Right renal cortex interstitium (tissue), 3 donors: ENCODE measurements at regions not wholly inside any gene's neighbourhood (a gene's known extent, or its start where the extent isn't known, plus 50 kb on each side); places are given as distances from the start of the nearest gene placed in this dataset.

Source experiments
- DNase-seq, 3 donors: peaks; one replicate each; pipeline ENCODE4 v3.0.0-alpha.2; 2013; ENCODE audit warnings: low read depth in 3 of 3, low spot score in 2 of 3

DNA sequence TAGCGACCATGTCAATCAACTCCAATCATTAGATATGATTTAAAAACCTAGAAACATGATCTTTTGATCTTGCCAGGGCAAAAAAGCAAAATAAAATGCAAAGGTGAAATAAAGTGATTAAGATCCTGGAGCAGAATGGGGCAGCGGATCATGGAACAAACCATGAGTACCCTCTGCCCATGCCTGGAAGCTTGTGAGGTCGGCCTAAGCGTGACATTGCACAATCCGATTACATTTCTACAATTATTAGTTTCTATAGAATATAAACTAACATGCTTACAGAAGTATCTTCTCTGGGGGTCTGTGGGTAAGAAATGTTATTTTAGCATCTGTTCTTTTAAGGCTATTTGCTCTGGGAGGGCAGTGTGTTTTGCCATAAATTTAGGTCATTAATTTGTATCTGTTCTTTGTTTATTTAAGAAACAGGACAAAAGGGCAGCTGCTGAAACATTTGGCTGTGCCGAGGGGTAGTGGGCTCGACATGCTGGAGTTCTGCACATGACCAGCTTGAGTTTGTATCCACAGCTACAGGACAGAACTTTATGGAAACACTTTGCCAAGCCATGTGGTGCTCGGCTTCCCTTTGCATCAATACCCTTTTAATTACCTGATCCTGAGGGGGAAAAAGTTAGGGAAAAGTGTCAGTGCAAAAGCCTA lies 55.9 kb downstream of the ZBTB18 start:
- no peak for DNase-seq

- DNase-seq = no peak
Measured at GRCh38 chr1:244111027-244111426, 59.9 kb downstream of the ZBTB18 start.

DNA sequence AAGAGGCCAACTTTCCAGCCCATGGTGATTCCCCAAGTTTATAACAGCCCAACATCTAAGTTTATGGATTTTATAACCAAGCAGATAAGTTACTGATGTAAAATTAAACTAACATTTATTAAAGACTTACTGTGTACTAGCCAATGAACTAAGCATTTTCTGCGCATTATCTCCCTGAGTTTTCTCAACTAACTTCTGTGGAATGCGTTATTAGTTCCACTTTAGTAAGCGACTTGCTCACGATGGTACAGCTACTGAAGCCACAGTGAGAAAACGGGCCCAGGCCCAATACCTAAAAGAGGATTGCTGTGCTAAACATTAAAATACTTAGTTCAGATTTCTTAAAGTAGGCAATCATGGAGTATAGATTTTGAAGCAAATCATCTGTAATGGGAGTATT lies 61.0 kb downstream of the ZBTB18 start:
- DNase-seq = no peak

GRCh38 chr1:244112636-244113035 lies 61.6 kb downstream of the ZBTB18 start:
- no peak for DNase-seq

DNA sequence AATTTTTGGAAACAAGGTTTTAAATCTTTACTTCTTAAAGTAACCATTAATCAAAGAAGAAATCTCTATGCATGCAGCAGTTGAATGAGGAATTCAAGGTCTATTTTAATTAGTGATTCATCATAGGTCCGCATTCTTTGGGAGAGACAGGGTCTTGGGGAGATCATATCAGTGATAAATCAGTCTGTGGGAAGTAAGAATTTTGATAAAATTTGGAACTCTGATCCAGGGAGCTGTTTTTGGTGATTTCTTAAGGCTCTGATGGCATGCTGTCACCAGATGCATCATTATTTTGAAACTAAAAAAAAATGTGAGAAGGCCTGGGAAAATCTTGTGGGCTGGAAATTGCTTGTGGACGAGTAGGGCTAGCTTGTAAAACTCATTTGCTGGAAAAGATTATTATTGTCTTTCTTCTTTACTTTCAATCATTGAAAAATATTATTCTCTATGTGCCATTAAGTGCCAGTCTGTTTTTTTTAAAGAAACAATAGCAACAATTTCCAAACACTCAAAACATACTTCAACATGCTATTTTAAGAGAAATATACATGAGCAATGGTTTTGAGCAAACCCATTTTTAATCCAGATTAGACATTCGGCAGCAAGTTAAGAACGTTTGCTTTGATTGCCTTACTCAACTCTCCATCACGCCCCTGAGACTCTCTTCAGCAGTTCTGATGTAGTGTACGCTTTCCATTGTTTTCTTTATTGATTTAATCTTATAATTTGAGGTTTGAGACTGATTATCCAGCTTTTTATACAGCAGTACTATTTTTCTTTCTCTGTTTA lies 62.6 kb downstream of the ZBTB18 start:
- DNase-seq = no peak

DNA sequence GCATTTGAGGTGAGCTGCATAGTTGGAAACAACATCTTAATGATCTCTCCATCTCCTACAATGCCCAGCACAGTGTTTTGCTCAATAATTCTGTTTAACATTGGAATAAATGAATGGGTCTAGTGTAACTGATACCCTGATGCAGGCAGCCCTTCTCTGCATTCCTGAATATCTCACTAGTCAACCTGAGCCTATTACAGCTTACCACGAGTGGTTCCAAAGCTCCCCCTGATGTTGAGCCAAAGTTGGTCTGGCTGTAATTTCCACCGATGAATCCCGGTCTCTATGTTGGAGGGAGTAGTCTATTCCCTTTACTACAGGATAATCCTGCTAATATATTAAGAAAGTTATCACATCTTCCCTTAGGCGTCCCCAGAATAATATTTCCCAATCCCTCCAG lies 63.8 kb downstream of the ZBTB18 start:
- DNase-seq = no peak

DNA sequence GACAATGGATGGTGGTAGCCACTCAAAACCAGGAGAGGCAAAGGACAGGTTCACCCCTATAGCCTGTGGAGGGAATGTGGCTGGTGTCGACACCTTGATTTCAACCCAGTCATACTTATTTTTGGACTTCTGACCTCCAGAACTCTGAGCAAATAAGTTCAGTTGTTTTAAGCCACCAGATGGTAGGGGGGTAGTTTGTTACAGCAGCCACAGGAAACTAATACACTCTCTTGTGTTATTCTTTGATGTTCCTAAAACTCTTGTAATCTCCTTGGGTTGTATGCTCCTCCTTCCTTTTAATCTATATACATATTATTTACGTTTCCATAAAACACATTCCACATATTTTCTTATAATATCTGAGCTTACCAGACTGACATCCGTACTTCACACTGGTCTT lies 65.9 kb downstream of the ZBTB18 start:
- DNase-seq = no peak

DNA sequence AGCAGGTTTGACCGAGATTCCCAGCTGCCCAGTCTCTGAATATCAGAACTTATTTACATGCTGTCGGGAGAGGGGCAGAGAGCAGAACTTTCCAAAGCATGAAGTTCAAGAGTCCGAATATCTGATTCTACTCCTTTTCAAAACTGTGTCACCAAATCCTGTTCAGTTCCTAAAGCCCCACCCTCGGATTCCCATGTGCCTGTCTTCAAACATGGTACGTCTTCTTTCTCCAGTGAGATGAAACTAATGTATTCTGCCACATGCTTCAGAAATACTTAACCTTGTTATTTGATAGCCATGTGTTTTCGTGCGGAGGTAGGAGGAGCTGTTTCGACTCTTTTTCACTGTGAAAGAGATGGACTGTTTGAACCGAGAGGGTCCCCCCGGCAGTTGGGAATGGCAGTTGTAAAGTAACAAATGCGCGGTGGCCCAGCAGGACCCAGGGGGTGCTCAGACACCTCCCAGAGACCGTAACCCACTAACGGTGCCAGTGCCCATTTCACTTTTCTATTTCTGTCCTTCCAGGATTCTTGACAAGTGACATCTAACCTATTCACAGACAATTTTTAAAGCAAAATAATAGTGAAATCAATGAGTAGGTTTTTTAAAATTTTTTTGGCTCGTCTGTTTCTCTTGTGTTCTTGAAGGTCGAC lies 67.2 kb downstream of the ZBTB18 start:
- peak in 1 of 3 donors; percentile 46 for DNase-seq

- DNase-seq = no peak
Measured at GRCh38 chr1:244128591-244129383, 77.7 kb downstream of the ZBTB18 start.

DNA sequence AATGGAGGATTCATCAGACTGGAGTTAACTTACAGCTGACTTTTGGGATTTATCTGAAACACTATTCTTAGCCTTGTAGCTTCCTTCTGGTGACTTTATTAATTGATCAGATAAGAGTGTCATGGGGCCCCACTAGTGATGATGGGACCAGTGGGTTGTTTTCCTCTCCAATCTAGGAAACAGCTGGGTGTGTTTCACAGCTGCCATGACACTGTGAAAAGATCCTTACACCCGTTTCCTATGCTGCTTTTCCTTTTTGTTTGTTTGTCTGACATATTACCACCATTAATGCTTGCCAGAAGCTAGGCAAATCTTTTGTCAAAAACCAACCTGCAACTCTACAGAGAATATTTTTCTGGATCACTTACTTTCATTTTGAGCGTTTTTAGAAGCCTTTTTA lies 86.2 kb downstream of the ZBTB18 start:
- no peak for DNase-seq

DNA sequence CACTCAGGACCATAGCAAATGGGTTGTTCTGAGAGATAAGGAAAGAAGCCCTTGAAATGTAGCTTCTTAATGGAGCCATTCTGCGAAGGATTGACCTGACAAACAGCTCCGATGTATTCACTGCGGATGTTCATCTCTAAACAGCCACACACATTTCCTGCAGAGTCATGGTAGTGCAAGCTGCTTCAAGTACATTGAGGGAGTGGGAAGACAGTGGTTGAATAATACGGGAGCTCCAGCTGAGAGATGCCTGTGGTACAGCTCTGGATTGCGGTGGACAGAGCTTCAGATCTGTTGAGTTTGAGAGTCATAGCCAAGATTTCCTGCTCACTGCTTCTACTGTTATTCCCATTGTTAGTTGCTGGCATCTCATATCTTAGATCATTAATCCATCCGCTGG lies 86.6 kb downstream of the ZBTB18 start:
- DNase-seq = no peak

- DNase-seq = no peak
Measured at GRCh38 chr1:244138399-244138798, 87.3 kb downstream of the ZBTB18 start.

GRCh38 chr1:244139655-244140054 lies 88.6 kb downstream of the ZBTB18 start:
- DNase-seq = no peak

DNA sequence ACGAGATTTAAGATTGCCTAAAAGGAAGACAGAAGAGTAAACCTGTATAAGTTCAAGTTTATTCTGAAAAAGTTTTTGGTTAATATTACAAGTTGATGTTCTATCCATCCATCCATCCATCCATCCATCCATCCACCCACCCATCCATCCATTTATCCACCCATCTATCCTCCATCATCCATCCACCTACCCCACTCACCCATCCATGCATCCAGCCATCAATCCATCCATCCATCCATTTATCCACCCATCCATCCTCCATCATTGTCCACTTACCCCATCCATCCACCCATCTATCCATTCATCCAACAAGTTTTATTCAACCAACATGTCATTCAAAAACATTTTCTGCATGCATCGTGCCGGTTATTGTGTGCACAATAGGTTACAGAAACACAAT lies 89.3 kb downstream of the ZBTB18 start:
- DNase-seq = no peak

GRCh38 chr1:244144053-244144452 lies 93.0 kb downstream of the ZBTB18 start:
- no peak for DNase-seq

GRCh38 chr1:244150071-244150470 lies 99.0 kb downstream of the ZBTB18 start:
- DNase-seq = no peak

- no peak for DNase-seq
Measured at GRCh38 chr1:244150665-244151064, 99.6 kb downstream of the ZBTB18 start.

- DNase-seq = no peak
Measured at GRCh38 chr1:244151537-244151936, 100.5 kb downstream of the ZBTB18 start.

GRCh38 chr1:244154508-244154871 lies 103.4 kb downstream of the ZBTB18 start:
- no peak for DNase-seq

DNA sequence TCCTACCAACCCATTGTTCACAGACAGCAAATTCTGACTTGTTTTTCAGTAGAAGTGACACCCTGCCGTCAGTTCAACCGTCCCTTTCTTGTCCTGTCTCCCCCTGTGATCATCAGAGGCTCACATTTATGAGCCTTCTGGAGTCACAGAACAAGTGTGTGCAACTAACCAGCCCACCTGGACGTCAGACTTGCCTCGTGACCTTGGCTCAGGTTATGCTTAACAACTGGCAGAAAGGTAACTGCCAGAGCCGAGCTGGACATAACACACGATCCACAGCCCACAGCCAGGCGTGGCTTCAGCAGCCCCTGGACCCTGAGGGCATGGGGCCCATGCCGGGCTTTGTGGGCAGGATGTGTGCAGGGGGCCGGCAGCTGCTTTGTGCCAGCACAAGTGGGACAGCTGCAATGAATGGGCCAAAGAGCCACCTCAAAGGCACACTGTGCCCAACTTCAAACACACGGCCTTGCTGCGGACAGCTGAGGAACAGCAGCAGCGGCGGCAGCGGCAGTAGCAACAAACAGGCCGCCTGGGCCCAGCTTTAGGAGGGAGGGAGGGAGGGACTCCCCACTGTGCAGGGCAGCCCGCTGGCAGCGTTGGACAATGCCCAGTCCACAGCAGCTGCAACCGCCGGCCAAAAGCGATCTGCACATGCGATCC lies 103.9 kb downstream of the ZBTB18 start:
- no peak for DNase-seq

GRCh38 chr1:244155661-244156060 lies 104.6 kb downstream of the ZBTB18 start:
- no peak for DNase-seq
